ENCODE measurements at regions not wholly inside any gene's neighbourhood (a gene's known extent, or its start where the extent isn't known, plus 50 kb on each side); places are given as distances from the start of the nearest gene placed in this dataset.

GRCh38 chr7:19224951-19225350 lies 79.7 kb upstream of the FERD3L start:
- TF ChIP-seq POLR2A (IDR thresholded peaks at IDR 0.05; ENCODE audit: low read depth, low read length) = no peak
- TF ChIP-seq CTCF (conservative IDR thresholded peaks at IDR 0.05; ENCODE audit: low read depth, low read length) = no peak
- TF ChIP-seq RAD21 (IDR thresholded peaks at IDR 0.05; ENCODE audit: low read length) = no peak
- TF ChIP-seq FOS (IDR thresholded peaks at IDR 0.05; ENCODE audit: low read depth, low read length) = no peak
- no peak for TF ChIP-seq MXI1 (IDR thresholded peaks at IDR 0.05; ENCODE audit: borderline replicate concordance, low read depth, low read length)
- TF ChIP-seq RFX5 (IDR thresholded peaks at IDR 0.05; ENCODE audit: low read depth, low read length) = no peak
